ENCODE measurements at regions not wholly inside any gene's neighbourhood (a gene's known extent, or its start where the extent isn't known, plus 50 kb on each side); places are given as distances from the start of the nearest gene placed in this dataset.

- no peaks in the 10 kb centered on the region for H3K36me3 ChIP-seq (ENCODE audit: control insufficient read depth, insufficient read depth, low read length)
- H3K4me3 ChIP-seq (replicated peaks; ENCODE audit: low read depth, low read length), result no peak overlapping the region
- H3K27me3 ChIP-seq (replicated peaks; ENCODE audit: control insufficient read depth, insufficient read depth, low read length), result no peaks in the 10 kb centered on the region
- DNase-seq (ENCODE audit: extremely low read depth, insufficient read length), result no peak
- TF ChIP-seq CTCF (IDR thresholded peaks at IDR 0.05; ENCODE audit: insufficient read depth, low read length, poor library complexity, severe bottlenecking), result no peak
These were observed 73.7 kb upstream of the NPAS1 start for GRCh38 chr19:46945694-46946489.

- no peak overlapping the region for H3K4me3 ChIP-seq (replicated peaks; ENCODE audit: low read depth, low read length)
- no peaks in the 10 kb centered on the region for H3K36me3 ChIP-seq (ENCODE audit: control insufficient read depth, insufficient read depth, low read length)
- no peak for DNase-seq (ENCODE audit: extremely low read depth, insufficient read length)
- H3K27me3 ChIP-seq (replicated peaks; ENCODE audit: control insufficient read depth, insufficient read depth, low read length), result no peaks in the 10 kb centered on the region
- TF ChIP-seq CTCF (IDR thresholded peaks at IDR 0.05; ENCODE audit: insufficient read depth, low read length, poor library complexity, severe bottlenecking), result no peak
These were observed 72.9 kb upstream of the NPAS1 start for GRCh38 chr19:46946611-46947238.

GRCh38 chr19:46947866-46948265 is 71.8 kb upstream of the NPAS1 start:
- no peak for DNase-seq (ENCODE audit: extremely low read depth, insufficient read length)

GRCh38 chr19:46950526-46951170 is 69.0 kb upstream of the NPAS1 start:
- no peaks in the 10 kb centered on the region for H3K27me3 ChIP-seq (replicated peaks; ENCODE audit: control insufficient read depth, insufficient read depth, low read length)
- no peak overlapping the region for H3K4me3 ChIP-seq (replicated peaks; ENCODE audit: low read depth, low read length)
- no peak for TF ChIP-seq CTCF (IDR thresholded peaks at IDR 0.05; ENCODE audit: insufficient read depth, low read length, poor library complexity, severe bottlenecking)
- H3K36me3 ChIP-seq (ENCODE audit: control insufficient read depth, insufficient read depth, low read length), result no peaks in the 10 kb centered on the region; the same call in 1 of the 2 replicates
- no peak for DNase-seq (ENCODE audit: extremely low read depth, insufficient read length)

More at GRCh38 chr19:46947866-46948265, 71.8 kb upstream of the NPAS1 start:
- Histone ChIP-seq H3K27me3 (replicated peaks; ENCODE audit: control insufficient read depth, insufficient read depth, low read length) (no peaks in the 10 kb centered on the region), H3K4me3 (replicated peaks; ENCODE audit: low read depth, low read length) (no peak overlapping the region), H3K36me3 (ENCODE audit: control insufficient read depth, insufficient read depth, low read length) (no peaks in the 10 kb centered on the region)
- no peak for TF ChIP-seq CTCF (IDR thresholded peaks at IDR 0.05; ENCODE audit: insufficient read depth, low read length, poor library complexity, severe bottlenecking)

GRCh38 chr19:46951171-46951986 is 68.3 kb upstream of the NPAS1 start:
- TF ChIP-seq CTCF (IDR thresholded peaks at IDR 0.05; ENCODE audit: insufficient read depth, low read length, poor library complexity, severe bottlenecking), result no peak
- Histone ChIP-seq H3K27me3 (replicated peaks; ENCODE audit: control insufficient read depth, insufficient read depth, low read length) (no peaks in the 10 kb centered on the region), H3K36me3 (ENCODE audit: control insufficient read depth, insufficient read depth, low read length) (no peaks in the 10 kb centered on the region; the same call in 1 of the 2 replicates), H3K4me3 (replicated peaks; ENCODE audit: low read depth, low read length) (no peak overlapping the region)
- no peak for DNase-seq (ENCODE audit: extremely low read depth, insufficient read length)

Measured in GM06990 (cell line).